Hematopoietic multipotent progenitor cell treated with erythropoietin and hydrocortisone succinate and interleukin-3 and kit ligand, for 4 days (in vitro differentiated cells): ENCODE measurements at regions not wholly inside any gene's neighbourhood (a gene's known extent, or its start where the extent isn't known, plus 50 kb on each side); places are given as distances from the start of the nearest gene placed in this dataset.

Experiments used
- DNase-seq: peaks from one replicate; pipeline ENCODE4 v3.0.0-alpha.2; 2015

DNA sequence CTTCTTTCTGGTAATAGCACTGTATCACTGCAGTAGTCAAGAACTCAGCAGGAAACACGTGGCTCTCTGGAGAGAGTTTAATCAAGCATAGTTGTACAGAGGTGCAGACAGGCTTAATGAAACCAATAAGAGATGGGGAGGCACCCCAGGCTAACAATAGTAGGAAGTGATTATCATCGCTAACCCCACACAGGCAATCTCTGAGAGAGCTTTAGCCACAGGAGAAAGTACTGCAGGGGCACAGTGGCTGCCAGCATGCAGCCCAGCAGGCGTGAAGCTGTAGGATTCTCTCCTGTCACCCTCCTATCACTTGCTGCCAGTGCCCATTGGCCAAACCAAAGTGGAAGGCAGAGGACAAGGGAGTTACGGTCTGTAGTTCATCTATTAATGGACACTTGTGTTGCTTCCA is 450.0 kb upstream of the RASGEF1B start:
- no peak for DNase-seq

DNA sequence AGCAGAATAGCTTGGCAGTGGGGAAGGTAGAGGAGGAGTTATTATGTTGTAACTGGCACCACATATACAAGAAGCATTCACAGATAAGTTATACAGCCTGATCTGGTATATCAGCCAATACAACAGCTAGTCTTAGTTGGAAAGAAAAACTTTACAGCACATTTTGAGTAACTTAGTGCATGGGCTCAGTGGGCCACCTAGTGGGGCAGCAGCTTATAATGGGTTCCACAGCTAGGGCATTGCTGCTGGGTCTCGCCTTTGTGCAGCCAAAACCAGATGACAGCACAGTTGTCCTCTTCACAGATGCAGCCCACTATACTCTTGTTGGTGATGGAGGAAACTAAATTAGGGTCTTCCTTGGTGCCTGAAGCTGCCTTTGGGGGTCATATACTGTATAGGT is 448.1 kb upstream of the RASGEF1B start:
- peak; percentile 28 for DNase-seq

DNA sequence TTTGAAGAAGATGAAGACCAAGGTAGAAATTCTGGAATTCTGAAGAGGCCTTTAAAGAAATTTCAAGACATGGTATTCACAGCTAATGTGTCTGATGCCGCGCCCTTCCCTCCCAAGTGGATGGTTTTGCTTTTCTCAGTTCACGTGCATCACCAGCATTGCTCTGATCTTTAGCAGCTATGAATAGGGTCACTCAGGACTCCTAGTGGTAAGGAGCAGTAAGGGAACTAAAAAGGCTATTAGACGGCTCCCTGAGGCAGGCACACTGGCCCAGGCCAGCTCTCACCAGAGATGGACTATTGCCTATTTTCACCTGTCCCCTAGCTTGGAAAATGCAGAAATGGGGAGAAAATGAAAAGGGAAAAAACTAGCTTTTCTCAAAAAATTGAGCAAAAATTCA is 447.5 kb upstream of the RASGEF1B start:
- DNase-seq = peak; percentile 74

DNA sequence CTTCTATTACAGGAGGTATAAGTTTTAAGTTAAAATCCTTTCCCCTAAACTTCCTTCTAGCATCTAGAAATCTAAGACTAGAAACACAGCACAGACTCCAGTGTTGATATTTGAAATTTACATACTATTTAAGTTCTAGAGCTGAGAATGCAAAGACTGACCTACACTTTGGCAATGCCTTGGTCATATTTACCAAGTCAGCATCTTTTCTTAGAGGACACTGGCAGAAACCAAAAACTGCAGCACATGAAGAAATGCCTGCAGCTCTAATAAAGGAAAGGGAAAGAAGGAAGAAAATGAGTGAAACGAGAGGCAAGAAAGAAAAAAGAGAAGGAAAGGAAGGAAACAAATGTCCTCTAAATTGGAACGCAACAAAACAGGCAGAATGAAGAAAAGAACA is 443.7 kb upstream of the RASGEF1B start:
- no peak for DNase-seq

DNA sequence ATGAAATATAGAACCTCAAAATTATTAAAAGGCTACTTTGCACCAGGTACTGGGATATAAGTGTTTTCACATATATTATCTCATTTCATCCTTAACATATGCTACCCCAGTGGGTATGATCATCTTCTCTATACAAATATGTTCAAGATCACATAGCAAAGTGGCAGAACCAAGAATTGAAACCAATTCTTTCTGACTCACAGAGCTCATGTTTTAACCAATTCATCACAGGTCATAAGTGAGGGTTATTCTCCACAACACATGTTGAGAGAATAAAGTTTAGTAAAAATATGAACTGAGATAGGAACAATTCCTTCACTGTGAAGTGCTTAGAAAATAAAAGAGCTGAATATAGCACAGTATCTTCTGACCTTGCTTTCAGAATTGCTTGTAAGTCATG is 442.9 kb upstream of the RASGEF1B start:
- DNase-seq = no peak

DNA sequence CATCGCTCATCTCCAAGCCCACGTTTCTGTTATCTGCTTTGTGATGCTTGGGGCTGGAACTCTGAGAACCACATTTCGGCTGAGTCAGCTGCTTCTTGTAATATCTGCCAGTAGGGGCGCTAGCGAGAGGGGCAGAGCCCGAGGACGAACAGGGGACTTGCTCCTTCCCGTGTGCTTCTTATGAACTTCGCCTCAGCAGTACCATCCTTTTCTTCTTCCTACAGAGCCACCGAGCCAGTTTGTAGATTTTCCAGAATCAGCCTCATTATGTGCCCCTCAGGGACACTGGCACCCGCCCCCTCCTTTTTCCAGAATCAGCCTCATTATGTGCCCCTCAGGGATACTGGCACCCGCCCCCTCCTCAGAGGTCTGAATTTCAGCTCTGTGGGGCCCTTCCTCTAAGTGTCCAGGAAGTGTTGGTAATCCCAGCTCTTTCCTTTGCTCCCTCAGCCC is 441.7 kb upstream of the RASGEF1B start:
- peak; percentile 90 for DNase-seq

DNA sequence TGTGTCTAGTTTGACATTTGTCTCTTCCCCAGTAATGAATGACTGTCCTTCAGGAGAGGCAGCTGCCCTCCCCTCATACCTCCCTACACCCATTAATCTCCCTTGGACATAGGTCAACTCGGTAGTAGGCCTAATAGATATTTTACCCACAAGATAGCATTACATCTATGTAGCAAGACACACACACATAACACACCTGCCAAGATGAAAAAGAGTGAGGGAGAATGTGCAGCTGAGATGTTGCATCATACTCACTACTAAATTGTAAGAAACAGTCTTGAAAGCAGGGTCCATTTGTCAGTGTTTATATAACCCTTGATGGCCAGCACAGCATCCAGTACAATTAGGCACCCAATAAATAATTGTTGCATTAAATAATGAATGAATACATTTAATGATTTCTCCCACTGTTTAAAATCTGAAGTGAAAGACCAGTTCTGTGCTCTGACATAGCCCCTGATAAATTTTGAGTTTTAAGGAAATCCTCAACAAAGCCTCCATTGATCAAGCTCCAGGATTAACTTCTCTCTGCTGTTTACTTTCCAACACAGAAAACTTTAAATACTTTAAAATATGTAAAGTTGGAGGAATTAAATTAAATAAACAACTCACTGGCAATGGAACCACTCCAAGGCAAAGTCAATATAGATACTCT is 440.8 kb upstream of the RASGEF1B start:
- no peak for DNase-seq

DNA sequence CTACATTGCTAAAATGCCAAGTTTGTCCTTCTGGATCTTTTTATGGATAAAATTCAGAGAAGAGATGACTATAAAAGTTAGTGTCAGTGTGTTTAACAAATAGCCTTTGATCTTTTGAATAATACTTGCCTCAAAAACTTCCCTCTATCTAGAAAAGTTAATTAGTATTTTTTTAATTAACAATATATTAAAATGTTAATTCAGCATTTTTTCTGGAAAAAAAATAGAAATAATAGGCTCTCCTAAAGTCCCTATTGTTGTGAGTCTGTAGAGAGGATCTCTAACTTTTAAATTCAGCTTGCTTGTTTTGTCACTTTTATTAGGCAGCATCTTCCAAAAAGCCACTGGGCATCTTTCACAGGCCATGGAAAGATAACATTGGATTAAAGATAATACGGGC is 435.2 kb upstream of the RASGEF1B start:
- DNase-seq = no peak

DNA sequence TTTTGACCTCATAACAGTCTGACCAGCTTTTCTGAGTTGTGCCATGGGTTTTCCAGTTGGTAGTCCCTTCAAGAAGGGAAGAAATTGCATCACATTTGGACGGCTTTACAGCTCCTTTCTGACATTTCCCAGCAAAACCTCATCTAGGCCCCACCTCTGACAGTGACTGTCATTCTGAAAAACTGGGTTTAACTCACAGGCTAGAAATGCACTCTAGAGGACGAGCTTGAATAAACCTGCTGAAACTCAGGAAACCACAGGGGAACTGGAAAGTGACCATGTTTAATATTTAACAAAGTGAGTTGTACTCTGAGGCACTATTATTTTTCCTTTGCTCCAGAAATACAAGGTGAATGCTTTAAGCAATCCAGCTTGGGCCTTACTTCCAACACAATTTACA is 434.3 kb upstream of the RASGEF1B start:
- DNase-seq = peak; percentile 15

DNA sequence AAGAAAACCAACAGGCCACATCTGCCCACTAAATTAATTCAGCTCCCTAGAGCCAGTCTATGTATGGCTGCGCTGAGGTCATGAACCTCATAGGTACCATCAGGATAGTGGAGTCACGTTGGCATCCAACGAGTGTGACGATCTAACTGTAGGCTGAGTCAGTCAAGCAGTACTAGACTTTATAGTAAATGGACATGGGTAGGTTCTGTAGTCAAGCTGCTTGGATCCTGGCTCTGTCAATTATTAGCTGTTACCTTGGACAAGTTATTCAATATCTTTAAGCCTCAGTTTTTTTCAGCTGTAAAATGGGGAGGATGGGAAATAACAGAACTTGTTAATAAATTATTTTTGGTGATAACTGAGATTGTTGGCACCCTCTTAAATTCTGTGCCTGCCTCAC is 432.4 kb upstream of the RASGEF1B start:
- DNase-seq = no peak

DNA sequence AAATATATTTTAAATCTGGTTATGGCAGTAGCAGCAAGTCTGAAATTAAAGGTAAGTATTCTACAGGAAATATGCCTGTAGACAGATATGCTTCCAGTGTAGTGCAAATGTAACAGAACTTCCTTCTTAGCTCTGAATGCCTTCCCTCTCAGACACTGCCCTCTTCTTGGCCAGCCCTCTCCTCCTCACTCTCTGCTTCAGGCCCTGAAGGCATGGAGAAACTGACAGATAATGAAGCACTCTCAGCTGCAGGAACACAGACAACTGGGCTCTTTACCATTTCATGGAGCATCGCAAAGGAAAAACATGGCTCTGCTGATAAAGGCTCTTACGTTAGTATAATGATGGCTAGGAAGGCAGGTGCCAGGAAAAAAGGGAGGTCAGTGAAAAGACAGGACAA is 431.5 kb upstream of the RASGEF1B start:
- no peak for DNase-seq

DNA sequence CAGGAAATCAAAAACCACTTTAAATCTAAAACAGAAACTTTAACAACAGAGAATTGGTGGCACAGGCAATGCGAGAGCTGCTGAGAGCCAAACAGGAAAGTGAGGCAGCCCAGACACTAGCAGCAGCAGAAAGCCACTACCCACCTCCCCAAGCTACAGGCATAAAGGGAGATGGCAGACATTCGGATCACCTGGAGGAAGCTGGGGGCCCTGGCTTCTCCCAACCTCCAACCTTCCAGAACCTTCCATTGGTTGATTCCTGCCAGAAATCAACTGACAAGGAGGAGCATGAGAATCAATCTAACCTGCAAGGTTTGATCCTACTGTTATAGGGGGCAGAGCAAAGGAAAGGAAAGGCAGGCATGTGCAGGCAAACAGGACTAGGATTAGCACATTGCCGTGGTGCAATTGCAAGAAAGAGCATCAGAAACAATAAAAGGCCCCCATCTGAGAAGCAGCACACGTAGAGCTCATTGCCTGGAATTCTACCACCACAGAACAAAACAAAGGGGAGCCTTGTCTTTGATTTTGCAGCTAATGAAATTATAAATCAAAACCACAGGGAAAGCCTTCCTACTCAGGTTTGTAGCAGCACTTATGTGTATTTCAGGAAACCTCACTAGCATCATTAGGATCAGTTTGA is 427.3 kb upstream of the RASGEF1B start:
- no peak for DNase-seq

DNA sequence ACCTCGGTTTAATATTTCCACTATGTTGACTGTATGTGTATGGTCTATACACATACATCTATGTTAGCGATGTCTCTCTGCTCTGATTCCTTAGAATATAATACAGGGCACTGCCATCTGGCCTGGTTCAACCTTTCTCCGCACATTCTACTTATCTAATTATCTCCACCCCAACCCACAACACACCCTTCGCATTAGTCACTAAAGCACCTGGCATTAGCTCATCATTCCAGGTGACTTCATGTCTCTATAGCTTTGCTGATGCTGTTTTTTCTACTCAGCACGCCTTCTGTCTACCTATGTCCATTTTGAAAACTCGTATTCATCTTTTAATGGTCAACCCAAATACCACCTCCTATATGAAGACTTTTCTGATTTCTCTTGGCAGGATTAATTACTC is 425.2 kb upstream of the RASGEF1B start:
- DNase-seq = no peak

DNA sequence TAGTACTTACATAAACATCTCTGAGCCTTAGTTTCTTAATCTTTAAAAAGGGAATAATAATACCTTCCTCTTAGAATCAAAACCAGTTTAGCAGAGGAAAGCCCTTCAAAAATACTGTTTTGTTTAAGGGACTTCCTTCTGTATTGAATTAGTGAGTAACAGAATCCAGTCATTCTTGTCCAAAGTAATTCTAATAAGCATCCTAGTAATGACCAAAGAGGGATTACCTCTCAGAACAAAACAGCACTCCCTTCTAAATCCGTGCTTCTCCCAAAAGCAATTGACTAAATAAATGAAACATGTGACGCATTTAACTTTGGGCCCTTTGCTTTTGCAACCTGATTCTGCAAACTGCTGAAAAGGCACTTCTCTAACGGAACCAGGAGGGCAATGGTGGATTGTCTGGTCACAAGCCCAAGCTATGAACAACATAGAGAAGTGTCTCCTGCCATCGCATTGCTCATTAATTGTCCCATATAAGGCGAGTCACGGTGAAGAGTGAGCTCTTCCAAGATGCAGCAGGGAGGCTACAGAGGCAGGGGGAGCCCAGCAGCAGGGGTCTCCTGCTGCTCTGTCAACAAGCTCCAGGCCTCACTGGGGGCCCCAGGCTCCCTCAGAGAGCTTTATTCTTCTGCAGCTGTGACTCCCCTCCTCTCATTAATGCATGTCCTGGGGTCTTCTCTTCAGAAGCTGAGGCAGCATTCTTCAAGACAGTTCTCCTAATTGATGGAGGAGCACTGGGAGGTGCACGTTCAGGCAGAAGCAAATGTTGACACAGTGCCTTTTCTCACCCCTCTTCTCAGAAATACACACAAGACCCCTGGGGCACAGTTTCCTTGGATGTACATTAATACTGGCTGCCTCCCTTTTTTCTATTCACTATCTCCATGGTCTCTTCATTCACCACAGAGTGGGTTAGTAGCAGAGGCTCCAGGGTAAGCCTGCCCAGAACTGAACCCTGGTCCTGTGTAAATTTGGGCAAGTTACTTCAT is 419.6 kb upstream of the RASGEF1B start:
- DNase-seq = no peak

DNA sequence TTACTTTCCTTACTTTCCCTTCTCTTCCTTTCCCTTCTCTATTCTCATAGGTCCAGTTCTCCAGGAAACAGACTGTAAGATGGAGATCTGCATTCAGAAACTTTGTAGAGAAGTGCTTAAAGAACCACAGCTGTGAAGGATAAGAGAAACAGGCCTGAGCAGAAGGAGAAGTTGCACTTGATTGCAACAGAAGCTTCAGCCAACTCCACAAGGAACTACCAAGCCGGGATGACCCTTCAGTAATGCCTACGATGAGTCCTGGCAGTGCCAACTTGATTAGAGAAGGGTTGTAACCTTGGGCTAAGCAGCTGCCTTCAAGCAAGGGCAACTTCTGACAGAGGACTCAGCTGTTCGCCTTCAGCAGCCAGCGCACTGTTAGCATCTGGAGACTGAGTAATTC is 413.3 kb upstream of the RASGEF1B start:
- DNase-seq = peak; percentile 42

DNA sequence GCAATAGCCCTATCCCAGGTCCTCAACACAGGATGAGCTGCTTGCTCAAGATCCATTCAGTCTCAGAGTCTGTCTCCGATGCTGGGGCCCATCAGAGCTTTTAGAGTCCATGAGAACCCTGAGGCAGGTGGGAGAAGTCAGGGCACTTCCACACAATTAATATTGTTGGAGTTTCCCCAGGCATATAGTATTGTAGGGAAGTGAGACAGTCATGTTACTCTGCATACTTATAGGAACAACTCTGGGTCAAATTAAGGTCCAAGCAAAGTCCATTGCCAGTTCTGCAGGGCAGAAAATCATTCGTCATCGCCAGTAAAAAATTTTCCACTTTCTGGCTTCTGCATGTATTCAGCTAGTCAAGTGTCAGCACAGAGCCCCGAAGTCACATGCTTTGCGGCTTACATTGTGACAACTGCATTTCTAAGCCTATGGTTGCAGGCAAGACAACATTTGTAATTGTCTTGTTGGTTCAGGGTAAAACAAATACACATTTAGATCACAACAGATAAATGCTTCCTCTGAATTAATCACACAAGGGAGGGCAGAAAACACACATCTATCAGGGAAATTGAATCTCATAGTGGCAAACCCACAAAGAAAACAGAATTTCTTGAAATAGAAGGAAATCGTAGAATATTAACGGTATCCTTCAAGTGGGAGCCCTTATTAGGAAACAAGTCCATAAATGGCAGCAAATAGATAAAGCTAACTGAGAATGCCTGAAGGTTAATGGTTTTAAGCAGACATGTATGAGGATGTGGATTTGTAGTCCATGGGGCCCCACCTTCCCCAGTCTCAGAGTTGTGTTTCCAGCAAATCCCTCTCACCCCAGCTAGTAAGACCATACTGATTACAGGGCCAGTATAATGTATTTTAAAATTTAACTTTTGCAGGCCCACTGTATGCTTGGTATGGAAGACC is 412.1 kb upstream of the RASGEF1B start:
- DNase-seq = peak; percentile 22

DNA sequence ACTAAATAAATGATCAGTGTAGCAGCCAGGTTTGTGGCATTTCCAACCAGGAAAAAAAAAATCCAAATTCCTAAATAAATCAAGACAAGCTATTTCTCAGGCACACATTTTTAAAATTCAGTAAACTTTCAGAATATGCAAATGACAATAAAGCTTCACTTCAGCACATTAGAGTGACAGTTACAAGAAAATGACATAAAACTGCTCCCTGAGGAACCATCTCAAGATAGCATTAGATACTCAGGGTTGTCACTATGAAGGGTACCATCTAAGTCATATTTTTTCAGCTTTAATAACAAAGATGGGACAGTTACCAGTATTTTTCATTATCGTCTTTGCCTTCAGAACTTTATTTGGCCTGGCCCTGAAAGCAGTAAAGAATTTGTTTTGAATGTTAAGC is 411.3 kb upstream of the RASGEF1B start:
- DNase-seq = no peak

DNA sequence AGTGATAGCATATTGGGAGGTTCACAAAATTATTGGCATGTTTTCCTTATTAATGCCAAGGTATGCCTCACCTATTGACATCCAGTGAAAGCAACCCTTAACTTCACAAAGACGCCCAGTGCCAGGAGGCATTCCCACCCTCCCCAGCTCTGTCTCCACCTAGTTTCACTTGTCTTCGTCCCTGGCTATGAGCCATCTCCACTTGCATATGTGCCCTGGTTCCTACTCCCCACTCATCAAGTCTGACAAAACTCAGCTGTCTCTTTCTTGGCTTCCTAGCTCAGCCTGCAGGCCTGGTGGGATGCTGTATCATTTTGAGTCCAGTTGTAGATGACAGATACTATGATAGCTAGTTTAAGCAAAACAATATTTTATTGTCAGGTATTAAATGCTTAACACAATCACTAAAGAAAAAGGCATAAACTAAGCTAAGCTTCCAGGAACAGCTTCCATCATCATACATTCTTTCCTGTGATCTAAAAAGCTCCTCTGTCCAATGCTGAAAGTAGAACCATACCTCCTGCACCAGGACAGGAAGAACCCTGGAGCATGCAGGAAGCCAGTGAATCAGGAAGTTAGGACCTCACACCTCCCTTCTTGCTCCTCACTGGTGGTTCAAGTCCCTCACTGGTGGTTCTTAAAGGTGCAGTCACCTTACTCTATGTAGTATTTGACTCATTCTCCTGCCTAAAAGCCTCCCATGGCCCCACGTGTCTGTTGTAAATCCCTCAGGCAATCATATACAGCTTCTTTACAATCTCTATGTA is 410.3 kb upstream of the RASGEF1B start:
- DNase-seq = peak; percentile 22

DNA sequence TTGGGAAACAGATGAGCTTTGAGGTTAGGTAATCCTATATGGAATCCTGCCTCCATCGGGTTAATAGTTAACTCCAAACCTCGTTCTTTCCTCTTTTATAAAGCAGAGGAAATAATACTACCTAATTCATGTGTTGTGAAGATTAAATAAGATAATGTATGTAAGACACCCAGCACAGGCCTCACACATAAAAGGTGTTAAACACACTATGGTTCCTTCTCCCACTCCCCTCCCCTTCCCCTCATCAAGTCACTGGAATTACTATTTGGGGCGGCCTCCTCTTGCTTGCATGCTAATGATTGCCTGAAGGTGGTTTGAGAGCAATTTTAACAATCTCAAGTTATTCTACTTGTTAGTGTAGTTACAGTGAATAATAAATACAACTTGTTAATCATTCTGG is 404.4 kb upstream of the RASGEF1B start:
- no peak for DNase-seq

DNA sequence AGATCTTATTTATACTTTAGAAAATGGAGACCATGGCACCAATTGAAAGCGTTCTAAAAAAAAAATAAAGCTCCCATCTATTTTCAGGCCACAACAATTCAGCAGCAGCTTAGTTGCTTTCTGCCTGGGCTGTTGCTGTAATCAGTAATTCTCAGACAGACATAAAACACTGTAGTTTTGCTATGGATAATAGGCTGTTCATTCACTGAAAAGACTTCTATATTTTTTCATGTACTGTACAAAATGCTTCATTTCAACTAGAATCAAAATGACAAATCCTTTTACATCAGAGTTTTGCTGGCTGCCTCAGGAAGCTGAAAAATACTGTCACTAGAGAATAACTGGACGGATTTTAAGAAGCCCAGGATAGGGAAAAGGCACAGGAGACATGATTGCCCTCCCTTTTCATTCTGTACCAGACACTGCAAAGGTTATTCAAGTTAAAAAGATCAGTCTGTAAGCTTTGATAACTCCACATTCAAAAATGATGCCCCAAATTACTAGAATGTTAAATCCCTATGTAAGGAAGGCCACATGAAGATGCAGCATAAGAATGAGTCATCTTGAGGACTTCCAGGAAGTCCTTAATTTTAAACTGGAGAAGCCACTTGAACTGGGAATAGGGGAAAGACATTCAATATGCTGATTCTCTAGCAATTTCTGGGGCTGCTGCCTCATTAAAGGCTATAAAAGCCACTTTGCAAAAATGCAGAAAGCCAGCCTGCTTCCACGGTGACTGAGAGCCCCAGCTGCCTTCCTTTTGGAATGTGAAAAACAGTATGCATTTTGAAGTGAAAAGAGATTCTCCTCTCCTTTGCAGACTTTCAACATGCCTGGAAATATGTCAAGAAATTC is 403.2 kb upstream of the RASGEF1B start:
- no peak for DNase-seq

DNA sequence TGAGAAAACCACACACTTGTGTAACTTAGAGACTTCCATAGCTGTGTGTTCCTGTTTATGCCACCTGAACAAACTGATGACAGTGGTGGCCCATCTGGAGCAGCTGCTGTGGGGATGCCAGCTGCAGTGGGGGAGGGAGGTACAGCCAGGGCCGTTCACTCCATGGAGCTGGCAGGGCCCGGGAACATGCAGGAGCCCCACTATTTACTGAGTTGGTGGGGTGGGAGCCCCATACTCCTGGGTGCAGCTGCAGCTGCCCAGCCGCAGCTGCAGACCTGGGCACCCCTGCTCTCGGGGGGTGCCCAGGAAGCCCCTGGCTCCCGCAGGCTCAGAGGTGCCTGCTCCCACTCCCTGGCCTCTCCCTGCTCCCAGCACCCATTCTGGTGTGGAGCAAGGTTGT is 398.6 kb upstream of the RASGEF1B start:
- DNase-seq = no peak
